Pancreas (tissue), 10 donors: ENCODE measurements at regions not wholly inside any gene's neighbourhood (a gene's known extent, or its start where the extent isn't known, plus 50 kb on each side); places are given as distances from the start of the nearest gene placed in this dataset.

Experiments
- ATAC-seq, 4 donors: fragments of 200-7000 bp; cut with Tn5 transposase; one replicate each; pipeline versions ENCODE4 v1.8.0 to v1.9.1; 2020; ENCODE audit warnings: mild to moderate bottlenecking in 4 of 4, moderate library complexity in 4 of 4
- DNase-seq, 6 donors: peaks; one replicate each; pipeline ENCODE4 v3.0.0-alpha.2; 2020
- FAIRE-seq: peaks from 2 replicates; lab custom pipeline; 2012; peaks lifted over from hg19 to GRCh38; lab: Jason Lieb, UNC
- H3K27ac ChIP-seq, 4 donors: fragments of 200-600 bp; sonication (generic); 1 replicate in 3 of 4; 2 replicates in 1 of 4; pipeline versions ENCODE4 v1.5.0 to v1.8.0; 2020
- H3K27me3 ChIP-seq, 4 donors: fragments of 200-600 bp; one replicate each; pipeline ENCODE4 v1.8.0; 2021
- H3K36me3 ChIP-seq, 3 donors: fragments of 200-600 bp; sonication (generic) in 1 of 3; one replicate each; pipeline versions ENCODE4 v1.5.0 to v1.8.0; 2020 to 2021
- H3K4me1 ChIP-seq, 3 donors: fragments of 200-600 bp; one replicate each; pipeline ENCODE4 v1.8.0; 2021
- H3K4me3 ChIP-seq, 4 donors: fragments of 200-600 bp; sonication (generic) in 2 of 4; one replicate each; pipeline versions ENCODE4 v1.5.0 to v1.8.0; 2020 to 2021
- H3K9me3 ChIP-seq, 4 donors: fragments of 200-600 bp; one replicate each; pipeline ENCODE4 v1.8.0; 2021
- WGBS, 2 donors: extraction: QIAGEN DNeasy Blood & Tissue Kit; methylation state at CpG; one replicate each; pipeline ENCODE4 v1.1.7; 2013; 5-methylcytosine and 5-hydroxymethylcytosine counted together
- intact Hi-C, 3 donors: fragments of 100-400 bp; cut with DNase I; formaldehyde crosslinking; loops; one replicate each; pipeline versions ENCODE4 v1.11.1 to v1.14.2; 2022
- TF ChIP-seq, protein P1 (sequence below), 4 donors: fragments of 200-600 bp; sonication (generic) in 3 of 4; IDR thresholded peaks; one replicate each; pipeline versions ENCODE4 v1.5.0 to v1.8.0; 2021; ENCODE audit warnings: antibody characterized with exemption in 4 of 4
- donor health status: healthy with polysubstance abuse.
- donor health status: DM: no; HTN: no; CAD: no; lungs with moderate emphysema.
- donor health status: DM: no; HTN: no; CAD: no.
- donor health status: control.
- donor health status: control.
- donor health status: Bipolar disorder and iron deficiency.
- donor health status: DM: yes; HTN: yes; CAD: no.
- donor health status: DM: no; HTN: no; CAD: no.
- donor health status: DM: no; HTN: no; CAD: no.
- donor health status: DM: yes; HTN: yes; CAD: no.

DNA sequence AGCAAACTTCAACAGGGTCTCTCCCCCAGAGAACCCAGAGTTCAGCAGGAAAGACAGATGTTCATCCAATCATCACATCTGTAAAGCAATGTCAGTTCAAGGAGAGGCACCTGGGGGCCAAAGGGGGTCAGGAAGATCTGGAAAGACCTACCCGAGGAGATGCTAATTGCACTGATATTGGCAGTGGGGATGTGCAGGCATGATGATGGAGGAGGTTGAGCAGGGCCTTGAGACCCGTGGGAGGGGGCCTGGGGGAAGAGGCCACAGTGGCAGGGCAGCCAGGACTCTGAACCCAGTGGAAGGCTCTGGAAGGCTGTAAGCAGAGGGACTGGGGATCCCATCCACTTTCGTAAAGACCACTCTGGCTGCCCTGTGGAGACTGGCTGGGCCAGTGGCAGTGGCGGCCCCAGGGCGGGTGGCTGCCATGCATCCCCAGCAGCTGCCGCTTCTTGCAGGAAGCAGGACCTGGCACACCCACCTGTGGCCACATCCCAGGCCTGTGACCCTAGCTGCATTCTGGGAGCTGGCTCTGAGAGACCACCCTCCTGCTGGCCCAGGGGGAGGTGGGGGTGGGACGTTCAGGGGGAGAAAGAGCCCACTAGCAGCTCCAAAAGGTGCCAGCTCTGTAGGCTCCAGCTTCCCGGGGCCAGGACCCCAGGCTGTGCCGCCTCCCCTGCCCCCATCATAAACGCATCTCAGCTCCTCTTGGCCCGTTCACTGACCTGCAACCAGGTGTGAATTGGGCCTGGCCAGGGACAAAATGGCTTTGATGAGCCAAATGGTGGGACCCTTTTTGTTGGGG, 59.9 kb upstream of the FGF3 start:
- TF ChIP-seq, protein P1, sequence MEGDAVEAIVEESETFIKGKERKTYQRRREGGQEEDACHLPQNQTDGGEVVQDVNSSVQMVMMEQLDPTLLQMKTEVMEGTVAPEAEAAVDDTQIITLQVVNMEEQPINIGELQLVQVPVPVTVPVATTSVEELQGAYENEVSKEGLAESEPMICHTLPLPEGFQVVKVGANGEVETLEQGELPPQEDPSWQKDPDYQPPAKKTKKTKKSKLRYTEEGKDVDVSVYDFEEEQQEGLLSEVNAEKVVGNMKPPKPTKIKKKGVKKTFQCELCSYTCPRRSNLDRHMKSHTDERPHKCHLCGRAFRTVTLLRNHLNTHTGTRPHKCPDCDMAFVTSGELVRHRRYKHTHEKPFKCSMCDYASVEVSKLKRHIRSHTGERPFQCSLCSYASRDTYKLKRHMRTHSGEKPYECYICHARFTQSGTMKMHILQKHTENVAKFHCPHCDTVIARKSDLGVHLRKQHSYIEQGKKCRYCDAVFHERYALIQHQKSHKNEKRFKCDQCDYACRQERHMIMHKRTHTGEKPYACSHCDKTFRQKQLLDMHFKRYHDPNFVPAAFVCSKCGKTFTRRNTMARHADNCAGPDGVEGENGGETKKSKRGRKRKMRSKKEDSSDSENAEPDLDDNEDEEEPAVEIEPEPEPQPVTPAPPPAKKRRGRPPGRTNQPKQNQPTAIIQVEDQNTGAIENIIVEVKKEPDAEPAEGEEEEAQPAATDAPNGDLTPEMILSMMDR (IDR thresholded peaks at IDR 0.05): no peak
- Histone ChIP-seq H3K27ac (no peak overlapping the region), H3K4me1 (no peaks in the 10 kb centered on the region), H3K4me3 (no peak overlapping the region), H3K27me3 (no peaks in the 10 kb centered on the region), H3K9me3 (no peaks in the 10 kb centered on the region), H3K36me3 (no peaks in the 10 kb centered on the region)
- DNase-seq (peak in 1 of 6 donors; percentile 47), ATAC-seq (no peak), FAIRE-seq (no peak)
- WGBS, 2 donors: 56 to 59% methylated on average over 11 of the region's 11 CpGs
- intact Hi-C loops: no loop called here

DNA sequence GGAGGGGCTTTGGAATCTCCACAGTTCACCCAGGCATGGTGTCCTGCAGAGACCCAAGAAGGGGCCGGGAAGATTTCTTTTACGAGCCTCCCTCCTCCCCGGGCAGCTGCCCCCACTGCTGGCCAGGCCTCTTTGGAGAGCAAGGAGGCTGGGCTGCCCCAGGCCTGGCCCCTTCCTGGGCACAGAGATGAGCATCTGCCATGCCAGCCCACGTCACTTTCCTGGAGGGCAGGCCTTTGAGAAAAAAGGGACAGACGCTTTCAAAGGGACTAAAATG, 60.5 kb upstream of the FGF3 start:
- no peak for FAIRE-seq
- no peak for DNase-seq
- Histone ChIP-seq H3K36me3 (no peaks in the 10 kb centered on the region), H3K4me3 (no peak overlapping the region), H3K27me3 (no peaks in the 10 kb centered on the region), H3K9me3 (no peaks in the 10 kb centered on the region), H3K27ac (no peak overlapping the region), H3K4me1 (no peaks in the 10 kb centered on the region)
- no peak for ATAC-seq
- TF ChIP-seq, protein P1 (IDR thresholded peaks at IDR 0.05): no peak
- WGBS, 2 donors: 69 to 80% methylated on average over 5 of the region's 5 CpGs
- intact Hi-C loops: loop anchor here in 1 of 3 donors (5.0 kb wide), 1 partner anchor 197 kb away; no protein-coding TSS in a partner anchor

DNA sequence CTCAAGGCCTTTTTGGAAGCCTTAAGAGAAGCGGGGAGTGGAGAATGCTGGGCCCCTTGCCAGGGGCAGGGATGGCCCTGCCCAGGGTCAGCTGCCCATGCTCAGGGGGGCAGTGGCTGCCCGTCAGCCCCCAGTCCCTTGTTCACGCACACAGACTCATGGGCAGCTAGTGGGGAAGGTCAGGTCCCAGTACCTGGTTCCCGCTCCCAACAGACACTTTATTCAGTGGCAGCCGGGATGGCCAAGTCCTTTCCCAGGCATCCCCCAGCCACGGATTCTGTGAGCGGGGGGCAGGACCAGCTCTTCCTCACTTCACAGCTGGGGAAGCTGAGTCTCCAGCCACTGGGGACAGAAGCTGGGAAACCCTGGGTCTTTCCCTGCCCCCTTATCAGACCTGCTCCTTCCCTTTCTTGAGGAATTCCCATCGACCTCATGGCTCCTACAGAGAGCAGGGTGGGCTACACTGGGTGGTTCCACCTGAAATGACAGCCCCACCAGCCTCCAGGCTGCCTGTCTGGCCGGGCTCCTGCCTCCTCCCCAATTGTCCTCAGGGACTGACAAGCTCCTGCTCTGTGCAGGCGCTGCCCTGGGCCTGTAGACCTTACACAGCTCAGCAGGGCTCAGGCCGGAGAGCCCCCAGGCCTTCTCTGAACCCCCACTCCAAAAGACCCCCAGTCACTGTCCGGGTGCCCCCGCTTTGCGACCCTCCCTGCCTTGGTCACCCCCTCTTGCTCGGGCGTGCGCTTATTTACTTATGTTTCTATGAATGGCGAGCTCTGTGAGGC, 61.0 kb upstream of the FGF3 start:
- FAIRE-seq (no peak), ATAC-seq (no peak), DNase-seq (peak in 1 of 6 donors; percentile 32)
- Histone ChIP-seq H3K36me3 (no peaks in the 10 kb centered on the region), H3K4me1 (no peaks in the 10 kb centered on the region), H3K4me3 (no peak overlapping the region), H3K27ac (no peak overlapping the region), H3K9me3 (no peaks in the 10 kb centered on the region), H3K27me3 (no peaks in the 10 kb centered on the region)
- TF ChIP-seq, protein P1 (IDR thresholded peaks at IDR 0.05): no peak
- intact Hi-C loops: loop anchor here in 1 of 3 donors (5.0 kb wide), 1 partner anchor 198 kb away; no protein-coding TSS in a partner anchor
- 66 to 78% methylated on average over 18 of the region's 18 CpGs for WGBS, 2 donors

DNA sequence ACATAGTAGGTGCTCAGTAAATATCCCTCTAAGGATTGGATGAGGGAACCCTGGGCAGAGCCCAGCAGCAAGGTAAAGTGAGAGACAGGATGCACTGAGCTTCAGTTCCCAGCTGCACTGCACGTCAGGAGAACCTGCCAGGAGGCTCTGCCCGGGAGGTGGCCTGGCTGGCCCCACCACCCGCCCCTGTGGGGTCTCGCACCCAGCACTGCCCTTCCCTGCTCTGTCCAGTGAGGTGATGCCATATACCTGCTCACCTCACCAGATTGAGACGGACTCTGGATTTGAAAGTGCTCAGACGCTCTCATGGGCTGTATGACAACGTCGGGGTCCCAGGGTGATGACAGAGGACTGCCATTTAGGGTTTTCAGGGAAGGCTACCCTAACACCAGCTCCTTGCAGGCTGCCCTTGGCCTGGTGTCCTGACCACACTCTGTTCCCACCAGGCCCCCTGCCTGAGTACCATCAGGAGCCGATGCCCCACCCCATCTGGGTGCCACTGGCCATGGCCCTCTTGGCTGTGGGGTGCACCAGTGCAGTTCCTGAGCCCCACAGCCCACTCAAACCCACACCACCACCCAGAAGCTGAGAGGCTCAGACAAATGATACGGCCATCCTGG, 61.7 kb upstream of the FGF3 start:
- intact Hi-C loops: loop anchor here in 1 of 3 donors (5.0 kb wide), 1 partner anchor 199 kb away; no protein-coding TSS in a partner anchor
- Histone ChIP-seq H3K9me3 (no peaks in the 10 kb centered on the region), H3K27ac (no peak overlapping the region), H3K4me1 (no peaks in the 10 kb centered on the region), H3K27me3 (no peaks in the 10 kb centered on the region), H3K4me3 (no peak overlapping the region), H3K36me3 (no peaks in the 10 kb centered on the region)
- TF ChIP-seq, protein P1 (IDR thresholded peaks at IDR 0.05): no peak
- FAIRE-seq (no peak), DNase-seq (peak in 1 of 6 donors; percentile 35), ATAC-seq (no peak)
- 69 to 80% methylated on average over 10 of the region's 10 CpGs for WGBS, 2 donors
